NT2/D1 (cell line): ENCODE measurements at regions not wholly inside any gene's neighbourhood (a gene's known extent, or its start where the extent isn't known, plus 50 kb on each side); places are given as distances from the start of the nearest gene placed in this dataset.

ENCODE experiments used
- YY1 ChIP-seq: IDR thresholded peaks from 2 replicates; pipeline ENCODE4 v1.6.1; 2011; ENCODE audit not compliant: insufficient read length, insufficient read depth
- ZNF274 ChIP-seq: IDR thresholded peaks from 2 replicates; pipeline ENCODE4 v1.6.1; 2011; ENCODE audit warnings: mild to moderate bottlenecking, low read depth, low read length

DNA sequence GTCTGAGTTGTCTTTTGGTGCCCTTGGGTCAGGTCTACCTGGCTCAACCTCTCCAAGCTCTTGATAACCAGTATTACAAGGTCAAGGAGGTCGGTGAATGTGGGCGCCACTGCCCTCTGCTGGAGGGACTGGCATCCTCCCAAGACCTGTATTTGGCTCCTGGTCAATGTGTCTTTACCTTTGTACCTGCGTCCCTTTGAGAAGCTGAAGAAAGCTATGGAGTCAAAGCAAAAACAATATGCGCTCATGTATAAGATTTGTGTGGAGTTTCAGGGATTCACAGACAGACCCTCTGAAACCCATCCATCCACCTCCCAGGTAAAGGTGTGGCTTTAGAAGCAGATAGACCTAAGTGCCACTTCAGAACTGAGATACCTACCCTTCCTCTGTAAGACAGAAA, 61.8 kb upstream of the NBL1 start:
- no peak for TF ChIP-seq ZNF274
- no peak for TF ChIP-seq YY1
